OCI-LY7 (cell line): ENCODE measurements at regions not wholly inside any gene's neighbourhood (a gene's known extent, or its start where the extent isn't known, plus 50 kb on each side); places are given as distances from the start of the nearest gene placed in this dataset.

Source experiments
- BruUV-seq: library from RNA; stranded (reverse); fragments of 400-500 nt; replicated peaks from 2 replicates; lab custom pipeline; 2021; lab: Mats Ljungman, UMichigan
- CTCF ChIA-PET: fragments of 300-600 bp; sonication (Branson Sonifier 250); formaldehyde crosslinking; loops from one replicate; lab custom pipeline; 2022; ENCODE audit warnings: antibody characterized with exemption; ENCODE audit not compliant: unreplicated experiment; lab: Charles Lee
- POLR2A ChIA-PET: fragments of 300-600 bp; sonication (Branson Sonifier 250); formaldehyde crosslinking; loops from one replicate; lab custom pipeline; 2022; ENCODE audit warnings: antibody characterized with exemption; lab: Charles Lee
- DNase-seq: peaks from one replicate; pipeline ENCODE4 v3.0.0-alpha.2; 2015; ENCODE audit warnings: low spot score
- H2AFZ ChIP-seq: fragments of 200-600 bp; sonication (generic), shearing (Covaris generic); 2 replicates; pipeline ENCODE4 v1.6.1; 2014; ENCODE audit warnings: mild to moderate bottlenecking, antibody characterized with exemption, low read length, moderate library complexity
- H3K27ac ChIP-seq: fragments of 200-600 bp; sonication (generic); 2 replicates; pipeline ENCODE4 v1.5.1; 2014; ENCODE audit warnings: mixed run types, low read depth, mild to moderate bottlenecking, moderate library complexity, low read length, inconsistent platforms; ENCODE audit not compliant: poor library complexity, severe bottlenecking
- H3K36me3 ChIP-seq: fragments of 200-600 bp; sonication (generic); 2 replicates; pipeline ENCODE4 v1.6.1; 2014; ENCODE audit warnings: mild to moderate bottlenecking, antibody characterized with exemption, low read length, moderate library complexity, mixed read lengths; ENCODE audit not compliant: insufficient read depth
- H3K4me1 ChIP-seq: fragments of 200-600 bp; sonication (generic); 2 replicates; pipeline ENCODE4 v1.5.1; 2014; ENCODE audit warnings: mild to moderate bottlenecking, low read length; ENCODE audit not compliant: insufficient read depth, poor library complexity, severe bottlenecking
- H3K4me2 ChIP-seq: fragments of 200-600 bp; sonication (generic); 2 replicates; pipeline ENCODE4 v1.6.1; 2014; ENCODE audit warnings: mild to moderate bottlenecking, low read length
- H3K4me3 ChIP-seq: fragments of 200-600 bp; sonication (generic); 2 replicates; pipeline ENCODE4 v1.5.1; 2014; ENCODE audit warnings: mild to moderate bottlenecking, low read depth, low read length; ENCODE audit not compliant: poor library complexity, severe bottlenecking
- H3K79me2 ChIP-seq: fragments of 200-600 bp; sonication (generic); 2 replicates; pipeline ENCODE4 v1.6.1; 2016; ENCODE audit warnings: low read depth, mild to moderate bottlenecking, low read length, moderate library complexity, mixed read lengths; ENCODE audit not compliant: insufficient read depth
- H3K9me2 ChIP-seq: fragments of 200-600 bp; sonication (generic); 2 replicates; pipeline ENCODE4 v1.6.1; 2016; ENCODE audit warnings: mild to moderate bottlenecking, low read length, mixed read lengths; ENCODE audit not compliant: insufficient read depth
- H3K9me3 ChIP-seq: fragments of 200-600 bp; sonication (generic); 2 replicates; pipeline ENCODE4 v1.6.1; 2014; ENCODE audit warnings: mild to moderate bottlenecking, mixed run types, low read length, mixed read lengths
- H4K20me1 ChIP-seq: fragments of 200-600 bp; sonication (generic); 2 replicates; pipeline ENCODE4 v1.6.1; 2014; ENCODE audit warnings: mild to moderate bottlenecking, antibody characterized with exemption, low read length, moderate library complexity, mixed read lengths; ENCODE audit not compliant: insufficient read depth
- CTCF ChIP-seq: fragments of 200-600 bp; sonication (generic); conservative IDR thresholded peaks from 2 replicates; pipeline ENCODE4 v1.5.1; 2014; ENCODE audit warnings: mild to moderate bottlenecking, antibody characterized with exemption, low read length, moderate library complexity, mixed read lengths
- EZH2phosphoT487 ChIP-seq: fragments of 200-600 bp; sonication (generic); IDR thresholded peaks from 2 replicates; pipeline ENCODE4 v1.6.1; 2018; ENCODE audit warnings: low read depth, borderline replicate concordance, mild to moderate bottlenecking, mixed run types, antibody characterized with exemption, low read length, moderate library complexity, mixed read lengths
- intact Hi-C: fragments of 100-400 bp; cut with micrococcal nuclease; formaldehyde crosslinking; loops from one replicate; pipeline ENCODE4 v1.10.0; 2022; ENCODE audit not compliant: unreplicated experiment

GRCh38 chr2:228615496-228615895 lies 434.0 kb upstream of the SPHKAP start:
- Histone ChIP-seq H3K79me2 (no peaks in the 10 kb centered on the region), H3K4me2 (no peak overlapping the region), H3K36me3 (no peaks in the 10 kb centered on the region), H3K9me3 (no peaks in the 10 kb centered on the region), H4K20me1 (no peaks in the 10 kb centered on the region), H3K9me2 (no peaks in the 10 kb centered on the region), H2AFZ (no peak overlapping the region), H3K4me1 (no peaks in the 10 kb centered on the region), H3K4me3 (no peak overlapping the region), H3K27ac (no peak overlapping the region)
- CTCF ChIA-PET: no interaction called here
- POLR2A ChIA-PET: no interaction called here
- intact Hi-C loops: no loop called here
- DNase-seq: no peak
- no peak for TF ChIP-seq EZH2phosphoT487
- TF ChIP-seq CTCF: no peak
- no TSS peak for BruUV-seq

- Histone ChIP-seq H3K4me3 (no peak overlapping the region), H3K36me3 (no peaks in the 10 kb centered on the region), H3K4me1 (no peaks in the 10 kb centered on the region), H3K27ac (no peak overlapping the region), H2AFZ (no peak overlapping the region), H3K9me3 (no peaks in the 10 kb centered on the region), H3K9me2 (no peaks in the 10 kb centered on the region), H3K79me2 (no peaks in the 10 kb centered on the region), H3K4me2 (no peak overlapping the region), H4K20me1 (no peaks in the 10 kb centered on the region)
- TF ChIP-seq CTCF (no peak), EZH2phosphoT487 (no peak)
- DNase-seq: no peak
- intact Hi-C loops: no loop called here
- ChIA-PET POLR2A (no interaction called here), CTCF (no interaction called here)
- BruUV-seq: no TSS peak
Observed at GRCh38 chr2:228614741-228615140, 433.3 kb upstream of the SPHKAP start.

DNA sequence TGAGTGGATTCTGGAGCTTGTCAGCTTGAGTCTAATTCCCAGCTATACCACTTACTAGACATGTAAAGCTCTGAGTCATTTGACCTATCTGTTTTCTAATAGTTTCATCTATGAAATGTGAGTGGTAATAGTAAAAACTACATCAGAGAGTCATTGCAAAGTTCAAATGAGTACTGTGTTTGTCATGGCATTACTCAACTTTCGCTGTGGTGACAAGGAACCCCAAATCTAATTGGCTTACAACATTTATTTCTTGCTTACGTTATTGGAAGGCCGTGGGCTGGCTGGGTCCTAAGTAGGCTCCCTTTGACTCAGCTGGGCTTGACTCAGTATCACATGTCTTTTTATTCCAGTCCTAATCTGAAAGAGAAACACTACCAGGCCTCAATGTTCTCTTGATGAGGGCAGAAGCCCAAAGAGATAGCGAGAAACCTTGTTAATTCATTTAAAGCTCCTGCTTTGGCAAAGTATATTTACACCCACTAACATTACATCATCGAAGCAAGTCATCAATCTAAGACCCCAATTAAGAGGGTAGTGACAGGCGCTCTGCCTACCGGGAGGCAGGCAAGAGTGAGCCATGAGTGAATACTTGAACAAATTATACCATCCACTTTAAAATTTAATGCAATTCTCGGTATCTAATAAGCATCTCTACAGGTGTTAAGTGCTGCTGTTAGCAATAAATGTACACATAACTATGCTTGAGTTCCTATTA lies 431.8 kb upstream of the SPHKAP start:
- TF ChIP-seq EZH2phosphoT487 (no peak), CTCF (no peak)
- no peaks in the 10 kb centered on the region for H3K4me1 ChIP-seq
- BruUV-seq: no TSS peak
- intact Hi-C loops: no loop called here
- no peaks in the 10 kb centered on the region for H3K79me2 ChIP-seq
- ChIA-PET CTCF (no interaction called here), POLR2A (no interaction called here)
- H2AFZ ChIP-seq: no peak overlapping the region
- H3K4me2 ChIP-seq: no peak overlapping the region
- no peak for DNase-seq
- no peaks in the 10 kb centered on the region for H3K9me3 ChIP-seq
- H3K36me3 ChIP-seq: no peaks in the 10 kb centered on the region
- no peak overlapping the region for H3K27ac ChIP-seq
- no peak overlapping the region for H3K4me3 ChIP-seq
- no peaks in the 10 kb centered on the region for H4K20me1 ChIP-seq
- H3K9me2 ChIP-seq: no peaks in the 10 kb centered on the region
